MV-4-11 (cell line): ENCODE measurements at regions not wholly inside any gene's neighbourhood (a gene's known extent, or its start where the extent isn't known, plus 50 kb on each side); places are given as distances from the start of the nearest gene placed in this dataset.
"Not testable (repeated sequence)": the region's sequence is repeated elsewhere in the genome, so short reads cannot be mapped to it uniquely, and the experiment has no call there.

Source experiments
- DNase-seq: peaks from one replicate; lab custom pipeline; 2025; lab: John Stamatoyannopoulos, UW

DNA sequence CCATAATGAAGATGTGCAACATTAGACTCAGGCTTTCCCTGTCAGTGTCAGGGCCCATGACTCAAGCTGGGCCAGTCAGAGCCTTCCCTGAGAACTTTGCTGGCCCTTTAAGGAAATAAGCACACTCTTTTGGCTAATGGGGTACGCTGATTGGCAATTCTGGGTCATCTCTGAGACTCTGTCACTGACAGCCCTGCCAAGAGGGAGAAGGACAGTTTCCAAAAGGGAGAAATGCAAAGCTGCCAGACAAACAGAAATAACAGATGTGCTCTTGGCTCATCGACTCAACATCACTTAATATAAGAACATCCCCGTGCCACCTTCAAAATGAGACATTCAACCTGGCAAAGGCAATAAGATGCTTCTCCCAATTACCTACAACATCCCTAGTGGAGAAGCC, 491.9 kb upstream of the PROK2 start:
- DNase-seq = no peak

DNA sequence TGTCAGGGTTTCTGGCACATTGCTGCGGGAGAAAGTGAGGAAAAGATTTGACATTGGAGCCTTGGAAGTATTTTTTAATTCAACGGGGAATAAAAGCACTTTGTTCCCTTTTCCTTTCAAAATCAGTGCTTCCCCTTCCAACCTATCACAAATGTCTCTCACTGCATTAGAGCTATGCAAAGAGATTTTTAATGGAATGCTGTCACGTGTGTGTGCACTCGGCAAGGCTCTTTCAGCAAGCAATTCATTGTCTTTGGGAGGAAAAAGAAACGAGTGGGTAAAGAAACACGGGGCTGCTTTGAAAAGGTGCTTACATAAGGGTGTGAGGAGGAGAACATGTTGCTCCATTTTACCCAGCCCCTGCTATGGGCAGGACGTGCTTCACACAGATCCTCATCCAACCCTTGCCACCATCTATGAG, 490.4 kb upstream of the PROK2 start:
- no peak for DNase-seq

- peak; percentile 94 for DNase-seq
These were observed 489.8 kb upstream of the PROK2 start for GRCh38 chr3:72274493-72275330.

DNA sequence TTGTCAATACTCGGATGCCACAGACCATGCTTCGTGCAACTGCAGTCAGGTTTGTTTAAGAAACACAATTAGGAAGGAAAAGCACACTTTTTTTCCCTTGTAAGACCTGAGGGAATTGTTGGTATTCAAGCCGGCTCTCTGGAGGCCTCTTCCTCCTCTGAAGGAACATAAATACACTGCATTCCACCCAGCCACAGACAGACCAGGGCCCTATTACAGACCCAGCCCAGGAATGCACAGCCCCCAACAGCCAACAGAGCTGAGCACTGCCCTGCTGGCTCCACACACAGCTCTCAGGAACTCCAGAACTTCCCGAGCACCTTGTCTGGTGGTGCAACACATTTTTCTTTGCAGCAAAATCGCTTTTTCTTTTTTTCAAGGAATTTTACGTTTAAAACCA, 488.7 kb upstream of the PROK2 start:
- DNase-seq = no peak

DNA sequence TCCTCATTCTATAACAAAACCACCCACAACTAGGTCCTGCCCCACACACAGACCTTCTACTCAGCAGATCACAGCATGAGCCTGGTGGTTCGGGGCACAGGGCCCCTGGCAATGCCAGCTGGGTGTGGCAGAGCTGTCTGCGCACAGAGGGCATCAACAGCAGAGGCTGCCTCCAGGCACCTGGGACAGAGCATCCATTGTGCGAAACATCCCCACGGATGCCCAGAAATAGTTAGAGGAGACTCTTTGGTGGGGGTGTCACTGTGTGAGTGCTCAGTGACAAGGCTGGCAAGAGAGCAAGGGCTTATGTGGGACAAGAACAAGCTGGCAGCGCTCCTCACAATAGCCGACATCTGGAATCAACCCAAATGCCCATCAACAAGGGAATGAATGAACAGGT, 487.4 kb upstream of the PROK2 start:
- no peak for DNase-seq

DNA sequence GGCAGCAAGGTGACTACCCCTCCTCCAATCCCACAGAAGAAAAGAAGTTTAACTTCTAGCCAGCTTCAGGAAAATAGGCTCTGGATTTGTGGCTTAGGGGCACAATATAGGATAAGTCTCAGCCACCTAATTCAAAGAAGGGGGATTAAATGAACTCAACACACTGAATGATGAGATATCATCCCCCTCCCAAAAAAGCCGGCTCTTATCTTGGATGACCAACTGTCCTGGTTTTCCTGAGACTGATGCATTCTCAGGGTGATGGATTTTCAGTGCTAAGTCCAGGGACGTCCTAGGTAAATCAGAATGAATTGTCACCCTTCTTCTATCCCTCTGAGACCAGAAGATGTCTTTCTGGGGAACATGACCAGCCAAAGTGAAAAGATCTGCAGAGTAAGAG, 487.0 kb upstream of the PROK2 start:
- no peak for DNase-seq

- peak; percentile 34 for DNase-seq
These were observed 486.3 kb upstream of the PROK2 start for GRCh38 chr3:72271216-72271615.

DNA sequence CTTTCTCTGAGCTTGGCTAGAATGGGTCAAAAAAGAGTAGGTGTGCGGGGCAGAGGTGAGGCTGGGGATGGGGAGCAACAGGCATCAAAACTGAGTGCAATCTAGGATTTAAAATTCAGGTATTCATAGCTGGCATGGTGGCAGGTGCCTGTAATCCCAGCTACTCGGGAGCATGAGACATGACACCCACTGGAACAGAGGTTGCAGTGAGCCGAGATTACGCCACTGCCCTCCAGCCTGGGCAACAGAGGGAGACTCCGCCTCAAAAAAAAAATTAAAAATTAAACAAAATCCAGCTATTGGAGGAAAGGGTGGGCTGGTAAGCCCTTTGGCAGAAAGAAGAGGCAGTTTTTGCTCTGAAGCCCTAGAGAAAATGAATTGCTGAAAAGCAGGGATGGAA, 485.8 kb upstream of the PROK2 start:
- no peak for DNase-seq

DNA sequence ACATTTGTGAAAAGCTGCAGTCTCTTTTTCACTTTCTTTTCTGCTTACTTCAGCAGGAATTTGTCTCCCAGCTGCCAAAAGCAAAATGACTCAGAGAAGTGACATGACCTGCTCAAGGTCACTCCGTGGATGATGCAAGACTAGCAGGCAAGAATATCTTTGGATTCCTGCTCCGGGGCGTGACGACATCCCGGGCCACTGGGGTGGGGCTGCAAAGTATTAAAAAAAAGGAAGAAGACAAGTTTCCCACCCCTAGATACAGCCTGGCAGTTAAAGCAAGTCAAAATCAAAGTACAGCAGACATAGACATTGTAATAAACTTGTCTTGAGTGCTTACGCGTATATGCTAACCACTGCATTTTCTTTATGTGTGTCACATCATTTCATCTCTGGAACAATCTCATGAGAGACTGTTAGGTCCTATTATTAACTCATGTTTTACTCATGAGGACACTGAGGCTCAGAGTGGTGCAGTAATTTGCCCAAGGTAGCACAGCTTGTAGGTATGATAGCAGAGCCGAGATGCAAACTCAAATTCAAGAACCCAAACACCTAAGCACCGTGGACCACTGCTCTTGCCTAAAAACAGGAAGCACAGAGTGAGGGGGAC, 485.2 kb upstream of the PROK2 start:
- DNase-seq = peak; percentile 96

GRCh38 chr3:72269475-72269874, 484.5 kb upstream of the PROK2 start:
- DNase-seq = no peak

- DNase-seq = not testable (repeated sequence)
These were observed 482.1 kb upstream of the PROK2 start for GRCh38 chr3:72266921-72267524.

DNA sequence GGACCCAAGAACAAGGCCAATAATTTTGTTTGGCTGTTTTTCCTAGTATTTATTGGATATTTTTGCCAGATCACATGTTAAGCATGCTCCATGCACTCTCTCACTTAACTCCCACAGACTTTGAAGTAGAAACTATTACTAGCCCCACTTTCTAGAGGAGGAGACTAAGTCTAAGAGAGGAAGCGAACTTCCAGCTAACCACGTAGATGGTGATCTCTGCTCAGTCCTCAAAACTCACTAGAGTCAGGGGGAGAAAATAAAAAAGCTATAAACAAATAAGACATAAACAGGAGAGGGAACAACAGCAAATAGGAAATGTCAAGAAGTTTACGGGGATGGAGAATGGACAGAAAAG, 481.0 kb upstream of the PROK2 start:
- no peak for DNase-seq

DNA sequence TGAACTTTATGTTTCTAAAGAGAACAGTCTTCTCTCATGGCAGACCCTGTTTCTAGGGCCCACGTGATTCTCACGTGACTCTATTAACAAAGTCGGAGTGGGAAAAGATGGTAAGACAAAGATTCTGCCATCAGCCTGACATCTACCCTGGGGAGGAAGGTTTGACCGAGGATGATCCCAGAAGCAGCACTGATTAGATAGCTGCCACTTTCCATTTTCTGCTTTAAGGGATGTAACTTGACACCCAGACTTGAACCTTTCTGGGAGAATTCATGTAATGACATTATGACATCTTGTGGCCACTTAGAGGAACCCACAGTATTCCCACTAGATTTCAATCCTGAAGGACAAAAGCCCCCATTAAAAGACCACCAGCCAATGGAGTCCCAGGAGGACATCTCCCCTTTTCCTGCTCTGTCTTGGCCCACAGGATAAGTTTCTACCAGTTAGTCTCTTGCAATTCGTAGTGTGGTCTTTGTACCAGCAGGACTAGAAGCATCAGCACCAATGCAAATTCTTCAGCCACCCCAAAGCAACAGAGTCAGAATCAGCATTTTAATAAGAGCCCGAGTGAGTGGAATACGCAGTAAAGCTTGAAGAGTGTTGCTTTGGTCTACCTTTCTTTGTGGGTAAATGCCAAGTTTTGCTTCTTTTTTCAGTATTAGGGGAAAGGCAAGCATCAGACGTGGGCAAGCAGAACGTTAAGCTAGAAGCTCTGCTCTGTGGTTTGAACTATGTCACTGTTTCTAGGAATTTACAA, 480.5 kb upstream of the PROK2 start:
- DNase-seq = peak; percentile 26

- DNase-seq = no peak
These were observed 478.5 kb upstream of the PROK2 start for GRCh38 chr3:72263223-72263990.

DNA sequence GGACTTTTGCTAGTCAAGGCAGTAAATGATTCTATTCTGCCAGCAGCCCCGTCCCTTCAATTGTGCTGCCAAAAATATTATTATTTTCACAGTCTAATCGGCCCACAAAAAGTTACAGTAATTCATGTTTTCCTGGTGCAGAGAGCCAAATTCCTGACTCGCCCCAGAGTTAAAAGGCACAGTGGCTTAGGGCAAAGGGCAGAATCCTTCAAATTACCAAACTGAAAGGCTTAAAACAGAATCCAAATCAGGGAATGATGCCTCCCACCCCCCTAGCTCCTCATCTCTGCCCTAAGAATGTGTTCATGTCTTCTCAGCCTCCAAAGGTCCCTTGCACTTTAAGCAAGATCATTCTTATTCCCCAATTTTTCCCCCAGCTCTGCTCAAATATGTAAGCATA, 477.8 kb upstream of the PROK2 start:
- DNase-seq = no peak

GRCh38 chr3:72261566-72262564, 476.9 kb upstream of the PROK2 start:
- DNase-seq = no peak

GRCh38 chr3:72260588-72260910, 475.6 kb upstream of the PROK2 start:
- no peak for DNase-seq

DNA sequence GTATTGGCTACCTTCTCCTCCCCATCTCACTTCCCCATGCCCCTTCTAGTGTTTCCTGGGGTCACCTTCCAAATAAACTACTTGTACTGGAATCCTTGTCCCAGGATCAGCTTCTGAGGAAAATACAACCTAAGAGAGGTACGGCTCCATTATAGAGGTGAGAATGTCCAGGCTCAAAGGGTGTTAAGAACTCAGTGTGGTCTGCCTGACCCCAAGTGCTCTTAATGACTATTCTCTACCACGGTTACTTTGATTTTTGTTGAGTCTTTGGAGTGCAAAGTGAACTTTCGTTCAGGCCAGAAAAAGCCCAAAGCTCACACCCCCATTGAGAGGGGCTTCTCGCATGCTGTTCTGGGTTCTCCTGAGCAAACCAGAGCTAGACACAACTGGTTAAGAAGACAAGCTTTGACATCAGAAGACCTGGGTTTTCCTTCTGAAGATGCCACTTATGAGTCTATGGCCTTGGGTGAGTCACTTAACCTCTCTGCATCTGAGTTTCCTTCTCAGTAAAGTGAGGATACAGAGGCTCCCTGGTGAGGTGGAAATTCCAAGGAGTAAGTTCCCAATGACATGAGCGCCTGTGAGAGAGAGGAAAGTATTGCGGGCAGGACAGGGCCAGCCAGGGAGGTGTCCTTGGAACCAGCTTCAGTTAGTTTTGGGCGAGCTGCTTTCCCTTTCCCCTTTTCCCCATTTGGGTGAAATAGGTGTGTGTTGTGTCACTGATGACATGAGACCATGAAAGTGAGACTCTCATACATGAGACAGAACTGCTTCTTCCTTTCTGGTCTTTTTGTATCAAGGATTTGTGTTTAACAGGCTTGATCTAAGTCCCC, 475.0 kb upstream of the PROK2 start:
- no peak for DNase-seq

- DNase-seq = no peak
These were observed 473.6 kb upstream of the PROK2 start for GRCh38 chr3:72258361-72259141.
